ENCODE measurements at regions not wholly inside any gene's neighbourhood (a gene's known extent, or its start where the extent isn't known, plus 50 kb on each side); places are given as distances from the start of the nearest gene placed in this dataset.

- TF ChIP-seq POLR2A (IDR thresholded peaks at IDR 0.05) (no peak), CTCF (IDR thresholded peaks at IDR 0.05) (no peak)
These were observed 204.2 kb upstream of the ISX start for GRCh38 chr22:34861787-34862186.

Data from stomach (tissue), 4 donors.